HEK293 (cell line): ENCODE measurements at regions not wholly inside any gene's neighbourhood (a gene's known extent, or its start where the extent isn't known, plus 50 kb on each side); places are given as distances from the start of the nearest gene placed in this dataset.

Source experiments
- CTCF ChIA-PET: fragments of 350-600 bp; formaldehyde crosslinking; extraction: SDS; loops from one replicate; lab custom pipeline; 2021; ENCODE audit warnings: antibody characterized with exemption; lab: Yijun Ruan, JAX
- POLR2A ChIA-PET: fragments of 300-600 bp; formaldehyde crosslinking; extraction: SDS; loops from one replicate; lab custom pipeline; 2020; ENCODE audit warnings: antibody characterized with exemption, inconsistent platforms; lab: Yijun Ruan, JAX
- H3K27ac ChIP-seq: fragments of 200-500 bp; sonication (Bioruptor generic); 2 replicates; pipeline ENCODE4 v1.5.1; 2014; ENCODE audit warnings: low read depth, low read length, control low read depth, inconsistent platforms; ENCODE audit errors: extremely low read depth
- H3K36me3 ChIP-seq, 2 experiments: fragments of 200-500 bp in 1 of 2; sonication (Bioruptor generic) in 1 of 2; 1 replicate in 1 of 2; 2 replicates in 1 of 2; pipeline ENCODE4 v1.5.1; 2014 to 2017; ENCODE audit warnings: inconsistent platforms in 2 of 2, low read length in 2 of 2; ENCODE audit not compliant: control insufficient read depth in 2 of 2, insufficient read depth in 1 of 2
- H3K4me1 ChIP-seq: fragments of 200-500 bp; sonication (Bioruptor generic); 2 replicates; pipeline ENCODE4 v1.5.1; 2014; ENCODE audit warnings: mild to moderate bottlenecking, low read length, inconsistent platforms; ENCODE audit not compliant: control insufficient read depth, insufficient read depth
- H3K4me3 ChIP-seq: 2 replicates; pipeline ENCODE4 v1.5.1; 2011; ENCODE audit warnings: low read depth, mild to moderate bottlenecking, control low read depth, low read length, moderate library complexity
- H3K9me3 ChIP-seq: fragments of 200-500 bp; sonication (Bioruptor generic); 2 replicates; pipeline ENCODE4 v1.5.1; 2014; ENCODE audit warnings: low read depth, low read length, inconsistent platforms; ENCODE audit not compliant: control insufficient read depth, insufficient read depth
- KLF1 ChIP-seq: fragments of 450-650 bp; formaldehyde crosslinking; IDR thresholded peaks from 2 replicates; pipeline ENCODE4 v1.5.1; 2016; ENCODE audit warnings: missing biosample characterization, missing genetic modification characterization
- KLF16 ChIP-seq: fragments of 450-650 bp; formaldehyde crosslinking; IDR thresholded peaks from 2 replicates; pipeline ENCODE4 v1.5.1; 2017; ENCODE audit warnings: missing biosample characterization, missing genetic modification characterization
- PRDM1 ChIP-seq: fragments of 450-650 bp; formaldehyde crosslinking; IDR thresholded peaks from 2 replicates; pipeline ENCODE4; 2016; ENCODE audit warnings: missing biosample characterization, missing genetic modification characterization
- SALL2 ChIP-seq: fragments of 450-650 bp; formaldehyde crosslinking; IDR thresholded peaks from 2 replicates; pipeline ENCODE4 v1.5.0; 2017; ENCODE audit warnings: missing biosample characterization, mild to moderate bottlenecking, missing genetic modification characterization, borderline replicate concordance
- SETDB1 ChIP-seq: IDR thresholded peaks from one replicate; pipeline ENCODE4 v1.6.1; 2017; ENCODE audit warnings: mild to moderate bottlenecking, low read length, moderate library complexity, mixed read lengths; ENCODE audit not compliant: insufficient read length
- ZBTB11 ChIP-seq: fragments of 450-650 bp; formaldehyde crosslinking; conservative IDR thresholded peaks from 2 replicates; pipeline ENCODE4 v1.5.1; 2016; ENCODE audit warnings: low read depth, missing biosample characterization, missing genetic modification characterization
- ZBTB44 ChIP-seq: fragments of 450-650 bp; IDR thresholded peaks from 2 replicates; pipeline ENCODE4 v1.5.1; 2018; ENCODE audit warnings: missing biosample characterization, mild to moderate bottlenecking, missing genetic modification characterization
- ZFP3 ChIP-seq: fragments of 450-650 bp; formaldehyde crosslinking; IDR thresholded peaks from 2 replicates; pipeline ENCODE4 v1.5.1; 2016; ENCODE audit warnings: low read depth, missing biosample characterization, missing genetic modification characterization
- ZNF19 ChIP-seq: fragments of 450-650 bp; formaldehyde crosslinking; IDR thresholded peaks from 2 replicates; pipeline ENCODE4; 2016; ENCODE audit warnings: missing biosample characterization, missing genetic modification characterization, low read depth
- ZNF248 ChIP-seq: fragments of 450-650 bp; formaldehyde crosslinking; IDR thresholded peaks from 2 replicates; pipeline ENCODE4 v1.5.1; 2017; ENCODE audit warnings: missing biosample characterization, missing genetic modification characterization
- ZNF292 ChIP-seq: fragments of 450-650 bp; formaldehyde crosslinking; IDR thresholded peaks from 2 replicates; pipeline ENCODE4 v1.5.1; 2016; ENCODE audit warnings: low read depth, missing biosample characterization, missing genetic modification characterization, borderline replicate concordance
- ZNF335 ChIP-seq: fragments of 450-650 bp; formaldehyde crosslinking; conservative IDR thresholded peaks from 2 replicates; pipeline ENCODE4 v1.5.1; 2016; ENCODE audit warnings: missing biosample characterization, missing genetic modification characterization
- ZNF350 ChIP-seq: fragments of 450-650 bp; formaldehyde crosslinking; IDR thresholded peaks from 2 replicates; pipeline ENCODE4 v1.5.0; 2017; ENCODE audit warnings: missing biosample characterization, mild to moderate bottlenecking, missing genetic modification characterization
- ZNF366 ChIP-seq: fragments of 450-650 bp; formaldehyde crosslinking; conservative IDR thresholded peaks from 2 replicates; pipeline ENCODE4 v1.5.1; 2016; ENCODE audit warnings: missing biosample characterization, missing genetic modification characterization
- ZNF530 ChIP-seq: fragments of 450-650 bp; formaldehyde crosslinking; IDR thresholded peaks from 2 replicates; pipeline ENCODE4 v1.5.1; 2016; ENCODE audit warnings: low read depth, missing biosample characterization, missing genetic modification characterization
- ZNF639 ChIP-seq: fragments of 450-650 bp; formaldehyde crosslinking; IDR thresholded peaks from 2 replicates; pipeline ENCODE4 v1.5.1; 2016; ENCODE audit warnings: missing biosample characterization, missing genetic modification characterization
- ZNF664 ChIP-seq: fragments of 450-650 bp; formaldehyde crosslinking; IDR thresholded peaks from 2 replicates; pipeline ENCODE4 v1.5.1; 2016; ENCODE audit warnings: missing biosample characterization, missing genetic modification characterization
- ZNF768 ChIP-seq: fragments of 450-650 bp; formaldehyde crosslinking; IDR thresholded peaks from 2 replicates; pipeline ENCODE4 v1.5.1; 2018; ENCODE audit warnings: missing biosample characterization, mild to moderate bottlenecking, missing genetic modification characterization
- ZSCAN23 ChIP-seq: fragments of 450-650 bp; formaldehyde crosslinking; IDR thresholded peaks from 2 replicates; pipeline ENCODE4 v1.5.1; 2016; ENCODE audit warnings: missing biosample characterization, missing genetic modification characterization
- ZSCAN5A ChIP-seq: fragments of 450-650 bp; formaldehyde crosslinking; IDR thresholded peaks from 2 replicates; pipeline ENCODE4 v1.5.1; 2016; ENCODE audit warnings: missing biosample characterization, missing genetic modification characterization

- no peak for TF ChIP-seq ZBTB11
Measured at GRCh38 chr15:53116169-53116568, 326.0 kb upstream of the ONECUT1 start (continued).

- Histone ChIP-seq H3K9me3 (no peaks in the 10 kb centered on the region), H3K4me3 (no peak overlapping the region), H3K27ac (no peak overlapping the region), H3K36me3 (no peaks in the 10 kb centered on the region), H3K4me1 (no peaks in the 10 kb centered on the region)
- TF ChIP-seq ZNF768 (tag by site-specific recombination), result no peak
- no peak for TF ChIP-seq PRDM1
- no peak for TF ChIP-seq ZNF639
- TF ChIP-seq ZNF530, result no peak
- TF ChIP-seq SALL2 (tag by site-specific recombination), result no peak
- TF ChIP-seq ZSCAN5A (tag by site-specific recombination), result no peak
- no peak for TF ChIP-seq ZNF366 (tag by site-specific recombination)
- TF ChIP-seq KLF16 (tag by site-specific recombination), result no peak
- no peak for TF ChIP-seq KLF1 (tag by site-specific recombination)
- no peak for TF ChIP-seq ZBTB44 (tag by site-specific recombination)
- no peak for TF ChIP-seq ZNF335
- no peak for TF ChIP-seq ZNF248 (tag by site-specific recombination)
- TF ChIP-seq ZSCAN23 (tag by site-specific recombination), result no peak
- TF ChIP-seq ZFP3 (tag by site-specific recombination), result no peak
- no peak for TF ChIP-seq ZNF664 (tag by site-specific recombination)
- no peak for TF ChIP-seq ZNF350 (tag by site-specific recombination)
- TF ChIP-seq SETDB1, result no peak
- TF ChIP-seq ZNF19 (tag by site-specific recombination), result no peak
- TF ChIP-seq ZNF292 (tag by site-specific recombination), result no peak
- ChIA-PET POLR2A (no interaction called here), CTCF (interaction anchor here (0.6 kb wide), 1 partner anchor 1834 kb away, joined by 4 read pairs; no protein-coding TSS in a partner anchor)
Measured at GRCh38 chr15:53115563-53115962, 325.4 kb upstream of the ONECUT1 start.
